Liver (tissue), 3 donors: ENCODE measurements at regions not wholly inside any gene's neighbourhood (a gene's known extent, or its start where the extent isn't known, plus 50 kb on each side); places are given as distances from the start of the nearest gene placed in this dataset.

ENCODE experiments used
- HNF4A ChIP-seq, 2 donors: conservative IDR thresholded peaks; 2 replicates each; pipeline ENCODE4 v1.6.1; 2016; ENCODE audit warnings: antibody characterized with exemption in 2 of 2, mild to moderate bottlenecking in 2 of 2
- TF ChIP-seq, protein P1 (sequence below): IDR thresholded peaks from 2 replicates; pipeline ENCODE4 v1.6.1; 2016; ENCODE audit warnings: antibody characterized with exemption, mild to moderate bottlenecking
- TF ChIP-seq, protein P2 (sequence below): IDR thresholded peaks from 2 replicates; pipeline ENCODE4 v1.6.1; 2016; ENCODE audit warnings: antibody characterized with exemption
- TF ChIP-seq, protein P3 (sequence below): fragments of 150-350 bp; IDR thresholded peaks from 2 replicates; pipeline ENCODE4 v1.5.1; 2017; ENCODE audit warnings: improper control_type of control experiment, low read depth, low read length; ENCODE audit not compliant: missing input control
- donor health status: healthy.
- donor health status: healthy.

DNA sequence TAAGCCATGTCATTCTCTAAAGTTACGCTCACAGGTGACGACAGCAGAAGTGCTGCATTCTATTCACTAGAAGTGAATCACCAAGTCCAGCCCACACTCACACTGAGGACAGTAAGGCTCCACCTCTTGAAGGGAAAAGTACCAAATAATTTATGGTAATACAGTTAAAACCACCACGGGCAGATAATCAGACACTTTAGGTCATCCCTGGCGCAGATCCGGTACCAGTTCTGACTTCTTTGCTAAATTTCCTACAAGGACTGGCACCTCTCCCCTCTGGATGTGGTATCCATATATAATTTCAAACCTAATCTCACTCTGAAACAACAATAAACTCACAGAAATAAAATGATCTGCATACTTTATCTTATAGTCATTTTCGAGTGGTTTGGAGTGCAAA, 954.7 kb upstream of the GHITM start:
- TF ChIP-seq, protein P1, sequence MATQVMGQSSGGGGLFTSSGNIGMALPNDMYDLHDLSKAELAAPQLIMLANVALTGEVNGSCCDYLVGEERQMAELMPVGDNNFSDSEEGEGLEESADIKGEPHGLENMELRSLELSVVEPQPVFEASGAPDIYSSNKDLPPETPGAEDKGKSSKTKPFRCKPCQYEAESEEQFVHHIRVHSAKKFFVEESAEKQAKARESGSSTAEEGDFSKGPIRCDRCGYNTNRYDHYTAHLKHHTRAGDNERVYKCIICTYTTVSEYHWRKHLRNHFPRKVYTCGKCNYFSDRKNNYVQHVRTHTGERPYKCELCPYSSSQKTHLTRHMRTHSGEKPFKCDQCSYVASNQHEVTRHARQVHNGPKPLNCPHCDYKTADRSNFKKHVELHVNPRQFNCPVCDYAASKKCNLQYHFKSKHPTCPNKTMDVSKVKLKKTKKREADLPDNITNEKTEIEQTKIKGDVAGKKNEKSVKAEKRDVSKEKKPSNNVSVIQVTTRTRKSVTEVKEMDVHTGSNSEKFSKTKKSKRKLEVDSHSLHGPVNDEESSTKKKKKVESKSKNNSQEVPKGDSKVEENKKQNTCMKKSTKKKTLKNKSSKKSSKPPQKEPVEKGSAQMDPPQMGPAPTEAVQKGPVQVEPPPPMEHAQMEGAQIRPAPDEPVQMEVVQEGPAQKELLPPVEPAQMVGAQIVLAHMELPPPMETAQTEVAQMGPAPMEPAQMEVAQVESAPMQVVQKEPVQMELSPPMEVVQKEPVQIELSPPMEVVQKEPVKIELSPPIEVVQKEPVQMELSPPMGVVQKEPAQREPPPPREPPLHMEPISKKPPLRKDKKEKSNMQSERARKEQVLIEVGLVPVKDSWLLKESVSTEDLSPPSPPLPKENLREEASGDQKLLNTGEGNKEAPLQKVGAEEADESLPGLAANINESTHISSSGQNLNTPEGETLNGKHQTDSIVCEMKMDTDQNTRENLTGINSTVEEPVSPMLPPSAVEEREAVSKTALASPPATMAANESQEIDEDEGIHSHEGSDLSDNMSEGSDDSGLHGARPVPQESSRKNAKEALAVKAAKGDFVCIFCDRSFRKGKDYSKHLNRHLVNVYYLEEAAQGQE: no peak
- TF ChIP-seq, protein P2, sequence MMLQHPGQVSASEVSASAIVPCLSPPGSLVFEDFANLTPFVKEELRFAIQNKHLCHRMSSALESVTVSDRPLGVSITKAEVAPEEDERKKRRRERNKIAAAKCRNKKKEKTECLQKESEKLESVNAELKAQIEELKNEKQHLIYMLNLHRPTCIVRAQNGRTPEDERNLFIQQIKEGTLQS: no peak
- TF ChIP-seq, protein P3, sequence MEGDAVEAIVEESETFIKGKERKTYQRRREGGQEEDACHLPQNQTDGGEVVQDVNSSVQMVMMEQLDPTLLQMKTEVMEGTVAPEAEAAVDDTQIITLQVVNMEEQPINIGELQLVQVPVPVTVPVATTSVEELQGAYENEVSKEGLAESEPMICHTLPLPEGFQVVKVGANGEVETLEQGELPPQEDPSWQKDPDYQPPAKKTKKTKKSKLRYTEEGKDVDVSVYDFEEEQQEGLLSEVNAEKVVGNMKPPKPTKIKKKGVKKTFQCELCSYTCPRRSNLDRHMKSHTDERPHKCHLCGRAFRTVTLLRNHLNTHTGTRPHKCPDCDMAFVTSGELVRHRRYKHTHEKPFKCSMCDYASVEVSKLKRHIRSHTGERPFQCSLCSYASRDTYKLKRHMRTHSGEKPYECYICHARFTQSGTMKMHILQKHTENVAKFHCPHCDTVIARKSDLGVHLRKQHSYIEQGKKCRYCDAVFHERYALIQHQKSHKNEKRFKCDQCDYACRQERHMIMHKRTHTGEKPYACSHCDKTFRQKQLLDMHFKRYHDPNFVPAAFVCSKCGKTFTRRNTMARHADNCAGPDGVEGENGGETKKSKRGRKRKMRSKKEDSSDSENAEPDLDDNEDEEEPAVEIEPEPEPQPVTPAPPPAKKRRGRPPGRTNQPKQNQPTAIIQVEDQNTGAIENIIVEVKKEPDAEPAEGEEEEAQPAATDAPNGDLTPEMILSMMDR: no peak
- no peak for TF ChIP-seq HNF4A (conservative IDR thresholded peaks at IDR 0.05)
